ENCODE measurements at regions not wholly inside any gene's neighbourhood (a gene's known extent, or its start where the extent isn't known, plus 50 kb on each side); places are given as distances from the start of the nearest gene placed in this dataset.

GRCh38 chr20:3316136-3316535 lies 77.1 kb upstream of the SLC4A11 start:
- no peak for TF ChIP-seq CTCF (IDR thresholded peaks at IDR 0.05)
- peak in 1 of 2 donors; percentile 15 for TF ChIP-seq POLR2A (IDR thresholded peaks at IDR 0.05)
- no peak overlapping the region for H3K4me3 ChIP-seq
- no peaks in the 10 kb centered on the region for H3K9me3 ChIP-seq (replicated peaks in 1 of 3)
- peak; percentile 65 to 80 (median 73) for DNase-seq
- H3K36me3 ChIP-seq (replicated peaks in 1 of 2), result peaks cover 0 to 14% of the 10 kb centered on the region in 2 donors
- WGBS, 4 donors, result 35 to 54% (median 42%) methylated on average over 7 of the region's 7 CpGs
- peak overlapping the region in 4 of 5 donors; percentile 70 to 84 (median 78) for H3K27ac ChIP-seq
- intact Hi-C loops (cut with DNase I), result loop anchor here (5.0 to 10.0 kb wide), 2 partner anchors 91 to 99 kb away; no protein-coding TSS in a partner anchor
- H3K27me3 ChIP-seq, result no peaks in the 10 kb centered on the region
- peaks cover 45 to 48% of the 10 kb centered on the region in 2 donors for H3K4me1 ChIP-seq (replicated peaks in 1 of 2)

DNA sequence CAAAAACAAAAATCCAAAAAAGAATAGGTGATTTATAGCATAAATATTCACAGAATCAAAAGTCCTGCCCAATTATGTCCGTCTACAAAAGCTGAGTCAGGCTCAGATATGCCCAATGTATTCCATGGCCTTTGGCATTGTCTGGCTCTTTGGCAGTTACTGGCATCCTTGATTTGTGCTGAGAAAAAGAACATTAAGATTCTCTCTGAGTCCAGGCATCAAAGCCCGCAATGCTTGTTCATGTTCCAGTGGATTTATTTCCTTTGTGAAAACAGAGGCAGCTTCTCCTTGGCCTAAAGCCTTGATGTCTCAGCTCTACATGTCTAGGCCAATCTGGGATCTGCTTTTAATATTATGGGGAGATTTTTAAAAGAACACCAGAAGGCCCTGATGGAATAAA lies 76.1 kb upstream of the SLC4A11 start:
- DNase-seq, result peak; percentile 31 to 75 (median 56)
- Histone ChIP-seq H3K27ac (peak overlapping the region; percentile 37 to 84 (median 73)), H3K27me3 (no peaks in the 10 kb centered on the region), H3K4me3 (no peak overlapping the region), H3K36me3 (replicated peaks in 1 of 2) (peaks cover 0 to 14% of the 10 kb centered on the region in 2 donors), H3K9me3 (replicated peaks in 1 of 3) (no peaks in the 10 kb centered on the region), H3K4me1 (replicated peaks in 1 of 2) (peaks cover 45 to 48% of the 10 kb centered on the region in 2 donors)
- whole genome bisulfite sequencing, 4 donors, result 25 to 56% (median 30%) methylated on average over 2 of the region's 2 CpGs
- intact Hi-C loops (cut with DNase I), result loop anchor here (5.0 to 10.0 kb wide), 2 partner anchors 90 to 98 kb away; no protein-coding TSS in a partner anchor
- TF ChIP-seq CTCF (IDR thresholded peaks at IDR 0.05) (no peak), POLR2A (IDR thresholded peaks at IDR 0.05) (peak in 1 of 2 donors; percentile 16)

DNA sequence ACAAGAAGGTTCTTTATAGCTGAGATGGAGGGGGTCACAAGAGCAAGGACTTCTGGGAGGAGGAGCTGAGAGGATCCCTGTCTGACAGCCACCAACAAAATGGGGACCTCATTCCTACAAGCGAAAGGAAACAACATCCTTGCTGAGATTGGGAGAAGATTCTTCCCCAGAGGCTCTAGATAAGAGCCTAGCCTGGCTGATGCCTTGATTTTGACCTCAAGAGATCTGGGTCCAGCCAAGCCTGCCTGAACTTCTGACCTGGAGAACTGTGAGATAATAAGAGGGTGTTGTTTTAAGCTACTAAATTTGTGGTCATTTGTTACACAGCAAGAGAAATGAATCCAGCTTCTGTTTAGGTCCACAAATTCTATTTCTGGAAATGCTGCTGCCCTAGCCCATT lies 75.4 kb upstream of the SLC4A11 start:
- TF ChIP-seq CTCF (IDR thresholded peaks at IDR 0.05), result no peak
- no peak for TF ChIP-seq POLR2A (IDR thresholded peaks at IDR 0.05)
- intact Hi-C loops (cut with DNase I), result loop anchor here in 1 of 2 donors (10.0 kb wide), 1 partner anchor 90 kb away; no protein-coding TSS in a partner anchor
- peak overlapping the region; percentile 37 to 84 (median 73) for H3K27ac ChIP-seq

GRCh38 chr20:3313683-3314065 lies 74.7 kb upstream of the SLC4A11 start:
- H3K4me1 ChIP-seq (replicated peaks in 1 of 2), result peaks cover 45 to 48% of the 10 kb centered on the region in 2 donors
- peak; percentile 24 to 62 (median 33) for DNase-seq
- H3K9me3 ChIP-seq (replicated peaks in 1 of 3), result no peaks in the 10 kb centered on the region
- H3K36me3 ChIP-seq (replicated peaks in 1 of 2), result peaks cover 0 to 14% of the 10 kb centered on the region in 2 donors
- intact Hi-C loops (cut with DNase I), result loop anchor here in 1 of 2 donors (10.0 kb wide), 1 partner anchor 89 kb away; no protein-coding TSS in a partner anchor
- no peaks in the 10 kb centered on the region for H3K27me3 ChIP-seq
- peak overlapping the region; percentile 37 to 84 (median 73) for H3K27ac ChIP-seq
- no peak overlapping the region for H3K4me3 ChIP-seq
- TF ChIP-seq POLR2A (IDR thresholded peaks at IDR 0.05), result peak in 1 of 2 donors; percentile 9
- no peak for TF ChIP-seq CTCF (IDR thresholded peaks at IDR 0.05)
- 28 to 43% (median 34%) methylated on average over 2 of the region's 2 CpGs for WGBS, 4 donors

More for the DNA sequence above, 75.4 kb upstream of the SLC4A11 start:
- 69 to 91% (median 75%) methylated on average over 1 of the region's 1 CpG for WGBS, 4 donors
- peak in 2 of 7 donors; percentile 29 to 56 for DNase-seq
- peaks cover 0 to 14% of the 10 kb centered on the region in 2 donors for H3K36me3 ChIP-seq (replicated peaks in 1 of 2)
- H3K9me3 ChIP-seq (replicated peaks in 1 of 3), result no peaks in the 10 kb centered on the region
- H3K27me3 ChIP-seq, result no peaks in the 10 kb centered on the region
- H3K4me3 ChIP-seq, result no peak overlapping the region
- peaks cover 45 to 48% of the 10 kb centered on the region in 2 donors for H3K4me1 ChIP-seq (replicated peaks in 1 of 2)

All from adrenal gland (tissue), 9 donors.